ENCODE measurements at regions not wholly inside any gene's neighbourhood (a gene's known extent, or its start where the extent isn't known, plus 50 kb on each side); places are given as distances from the start of the nearest gene placed in this dataset.
"Not testable (repeated sequence)": the region's sequence is repeated elsewhere in the genome, so short reads cannot be mapped to it uniquely, and the experiment has no call there.

GRCh38 chr15:29648415-29648814 is 173.9 kb downstream of the TJP1 start:
- DNase-seq, result not testable (repeated sequence)

- no peak for DNase-seq
These were observed 176.4 kb downstream of the TJP1 start for GRCh38 chr15:29645841-29646240.

DNA sequence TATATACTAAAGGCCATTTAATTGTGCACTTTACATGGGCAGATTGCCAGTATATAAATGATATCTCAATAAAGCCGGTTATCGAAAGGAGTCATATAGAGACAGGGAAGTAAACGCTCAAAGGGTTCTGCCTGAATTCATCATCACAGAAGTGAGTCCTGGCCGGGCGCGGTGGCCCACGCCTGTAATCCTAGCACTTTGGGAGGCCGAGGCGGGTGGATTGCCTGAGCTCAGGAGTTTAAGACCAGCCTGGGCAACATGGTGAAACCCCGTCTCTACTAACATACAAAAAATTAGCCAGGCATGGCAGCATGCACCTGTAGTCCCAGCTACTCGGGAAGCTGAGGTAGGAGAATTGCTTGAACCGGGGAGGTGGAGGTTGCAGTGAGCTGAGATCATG is 177.9 kb downstream of the TJP1 start:
- DNase-seq, result not testable (repeated sequence)

DNA sequence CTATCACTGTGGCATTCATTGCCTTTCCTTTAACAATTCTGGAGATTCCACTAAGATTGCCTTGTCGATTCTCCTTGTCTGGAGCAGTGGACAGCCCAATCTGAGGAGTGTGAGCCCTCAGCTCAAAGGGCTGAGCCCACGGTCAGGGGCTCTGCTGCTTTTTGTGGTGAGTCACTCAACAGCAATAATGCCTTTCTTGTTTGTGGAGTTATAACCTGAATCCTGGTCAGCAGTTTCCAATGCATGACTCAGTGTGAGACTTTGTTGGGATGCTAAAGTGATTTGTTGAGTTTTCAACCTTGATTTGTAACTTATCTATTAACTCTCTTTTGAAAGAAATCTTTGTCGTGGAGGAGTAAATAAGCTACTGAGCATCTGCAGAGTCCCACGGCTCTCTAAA is 183.5 kb downstream of the TJP1 start:
- DNase-seq, result no peak

DNA sequence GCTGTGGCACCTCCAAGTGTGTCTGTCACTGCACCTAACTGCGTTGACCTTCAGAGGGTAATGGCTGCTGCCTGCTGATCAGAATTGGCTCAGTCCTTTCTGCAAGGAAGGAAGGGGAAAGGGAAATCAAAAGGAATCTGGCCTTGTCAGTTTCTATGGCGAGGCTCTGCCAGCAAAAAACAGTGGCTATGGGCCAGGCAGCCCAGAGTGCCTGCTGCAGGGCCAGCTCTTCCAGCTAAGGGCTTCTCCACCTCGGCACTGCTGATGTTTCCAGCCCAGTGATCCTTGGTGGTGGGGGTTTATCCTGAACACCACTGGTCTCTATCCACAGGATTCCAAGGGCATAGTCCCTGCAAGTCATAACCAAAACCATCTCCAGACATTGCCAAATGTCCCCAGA is 184.3 kb downstream of the TJP1 start:
- DNase-seq, result no peak

- DNase-seq, result no peak
These were observed 184.7 kb downstream of the TJP1 start for GRCh38 chr15:29637555-29637954.

DNA sequence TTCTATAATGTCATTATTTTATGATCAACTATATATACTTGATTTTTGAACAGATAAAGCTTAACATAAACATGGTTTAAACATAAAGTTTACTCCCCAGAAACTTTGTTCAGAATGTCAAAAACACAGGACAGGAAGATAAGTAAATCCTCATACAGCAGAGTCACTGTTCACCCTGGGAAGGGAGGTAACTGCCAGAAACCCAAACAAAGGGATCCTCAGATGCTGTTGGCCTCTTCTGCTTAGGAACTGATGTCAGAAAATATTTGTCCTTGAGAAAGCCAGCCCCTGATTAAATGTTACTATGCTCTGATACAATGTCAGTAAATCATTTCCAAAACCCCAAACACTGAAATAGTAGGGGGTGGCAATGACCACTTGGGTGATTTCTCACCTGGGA is 185.3 kb downstream of the TJP1 start:
- no peak for DNase-seq

- DNase-seq, result no peak
These were observed 186.1 kb downstream of the TJP1 start for GRCh38 chr15:29636140-29636539.

- no peak for DNase-seq
These were observed 186.7 kb downstream of the TJP1 start for GRCh38 chr15:29635513-29636098.

- no peak for DNase-seq
These were observed 188.3 kb downstream of the TJP1 start for GRCh38 chr15:29633971-29634370.

DNA sequence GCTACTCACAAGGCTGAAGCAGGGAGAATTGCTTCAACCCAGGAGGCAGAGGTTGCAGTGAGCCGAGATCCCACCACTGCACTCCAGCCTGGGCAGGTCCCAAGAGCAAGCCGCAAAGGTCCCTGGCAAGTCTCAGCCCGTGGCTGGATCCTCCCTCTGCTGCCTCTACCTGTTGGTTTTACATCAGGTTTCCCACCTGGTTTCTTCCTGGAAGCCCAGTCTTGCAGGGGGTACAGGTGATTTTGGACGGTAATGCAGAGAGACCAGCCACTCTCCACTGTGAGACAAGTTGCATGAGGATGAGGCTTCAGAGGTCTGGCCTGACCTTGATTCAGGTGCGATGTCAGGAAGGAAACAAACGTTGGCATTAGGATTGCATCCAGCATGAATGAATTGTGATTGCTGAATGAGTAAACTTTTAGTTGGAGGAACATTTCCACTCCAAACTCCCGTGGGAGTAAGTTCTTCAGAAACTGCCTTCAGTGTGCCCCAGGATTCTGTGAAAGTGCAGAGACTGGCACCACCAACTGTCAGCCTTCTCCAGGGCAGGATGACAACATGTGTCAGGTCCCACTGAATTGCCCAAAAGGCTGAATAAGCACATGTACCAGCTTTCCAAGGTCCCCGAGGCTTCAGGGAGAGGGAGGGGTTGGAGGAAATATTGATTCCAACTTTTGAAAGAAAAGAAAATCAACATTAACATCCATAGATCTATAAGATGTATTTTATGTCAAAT is 189.4 kb downstream of the TJP1 start:
- DNase-seq, result no peak

- peak; percentile 8 to 28 for DNase-seq
These were observed 190.9 kb downstream of the TJP1 start for GRCh38 chr15:29631076-29632070.

GRCh38 chr15:29624271-29624670 is 198.0 kb downstream of the TJP1 start:
- DNase-seq, result no peak

- no peak for DNase-seq
These were observed 199.1 kb downstream of the TJP1 start for GRCh38 chr15:29623116-29623639.

- DNase-seq, result no peak
These were observed 199.6 kb downstream of the TJP1 start for GRCh38 chr15:29622637-29623036.

- no peak for DNase-seq
These were observed 200.7 kb downstream of the TJP1 start for GRCh38 chr15:29621616-29622015.

GRCh38 chr15:29618586-29618985 is 203.7 kb downstream of the TJP1 start:
- no peak for DNase-seq

GRCh38 chr15:29616512-29616911 is 205.8 kb downstream of the TJP1 start:
- no peak for DNase-seq

- DNase-seq, result no peak
These were observed 206.5 kb downstream of the TJP1 start for GRCh38 chr15:29615791-29616190.

DNA sequence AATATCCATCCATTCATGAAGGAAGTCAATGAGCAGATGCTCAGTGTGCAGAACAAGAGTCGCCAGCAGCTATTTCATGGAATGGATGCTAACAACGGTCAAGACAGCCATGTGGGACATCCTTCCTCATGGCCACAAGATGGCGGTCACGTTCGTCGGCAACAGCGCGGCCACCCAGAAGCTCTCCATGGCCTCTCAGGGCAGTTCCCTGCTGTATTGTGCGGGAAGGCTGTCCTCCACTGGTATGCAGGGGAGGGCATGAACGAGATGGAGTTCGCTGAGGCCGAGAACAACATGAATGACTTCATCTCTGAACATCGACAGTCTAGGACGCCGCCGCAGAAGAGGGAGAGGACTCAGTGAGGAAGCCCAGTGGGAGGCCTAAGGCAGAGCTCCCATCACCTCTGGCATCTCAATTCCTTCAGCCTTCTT is 208.3 kb downstream of the TJP1 start:
- DNase-seq, result no peak

GRCh38 chr15:29612701-29613100 is 209.6 kb downstream of the TJP1 start:
- DNase-seq, result no peak

- no peak for DNase-seq
These were observed 210.2 kb downstream of the TJP1 start for GRCh38 chr15:29612096-29612495.

- DNase-seq, result no peak
These were observed 211.2 kb downstream of the TJP1 start for GRCh38 chr15:29611057-29611456.
